Brain microvascular endothelial cell (primary cell): ENCODE measurements at regions not wholly inside any gene's neighbourhood (a gene's known extent, or its start where the extent isn't known, plus 50 kb on each side); places are given as distances from the start of the nearest gene placed in this dataset.

Experiments
- DNase-seq: peaks from one replicate; pipeline ENCODE4 v3.0.0-alpha.2; 2020
- H3K27ac ChIP-seq: fragments of 250-450 bp; sonication (Bioruptor Pico); 2 replicates; pipeline ENCODE4 v1.5.1; 2020; ENCODE audit warnings: mild to moderate bottlenecking, moderate library complexity
- H3K27me3 ChIP-seq: fragments of 250-450 bp; sonication (Bioruptor Pico); replicated peaks from 2 replicates; pipeline ENCODE4 v1.5.1; 2020; ENCODE audit warnings: mild to moderate bottlenecking
- H3K36me3 ChIP-seq: fragments of 250-450 bp; sonication (Bioruptor Pico); replicated peaks from 2 replicates; pipeline ENCODE4 v1.5.1; 2020; ENCODE audit warnings: mild to moderate bottlenecking
- H3K4me3 ChIP-seq: 2 replicates; pipeline ENCODE4 v1.5.1; 2011; ENCODE audit warnings: low read depth, mild to moderate bottlenecking, control low read depth, low read length, moderate library complexity
- in situ Hi-C: cut with HindIII; loops from 2 replicates; pipeline ENCODE4 v1.10.0; 2017; ENCODE audit warnings: low sequenced_read_pairs, low pct_ligation_motif_present
- TF ChIP-seq, protein P1 (sequence below): IDR thresholded peaks from 2 replicates; pipeline ENCODE4 v1.5.1; 2011; ENCODE audit warnings: low read depth, mild to moderate bottlenecking, moderate library complexity, low read length, control low read depth, inconsistent platforms; ENCODE audit errors: missing control alignments

DNA sequence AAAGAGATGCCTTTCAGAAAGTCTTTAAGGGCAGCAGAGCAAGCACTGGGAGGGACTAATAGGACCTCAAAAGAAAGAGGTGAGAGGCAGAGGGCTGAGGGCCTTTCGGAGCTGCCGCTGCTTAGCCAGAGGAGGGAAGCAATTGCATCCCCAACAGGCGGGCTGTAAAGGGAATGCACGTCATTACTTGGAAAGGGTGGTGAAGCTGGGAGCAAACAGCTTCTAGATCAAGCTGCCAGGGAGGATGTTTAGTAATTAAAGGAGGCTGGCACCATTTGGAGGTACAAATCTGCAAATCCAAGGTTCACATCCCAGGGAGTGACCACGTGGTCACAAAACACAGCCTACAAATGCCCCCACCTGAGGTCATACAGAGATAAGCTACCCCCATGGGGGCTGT lies 429.0 kb upstream of the RBFOX1 start:
- H3K4me3 ChIP-seq = no peak overlapping the region
- in situ Hi-C loops = no loop called here
- no peak for DNase-seq
- no peaks in the 10 kb centered on the region for H3K36me3 ChIP-seq
- TF ChIP-seq, protein P1, sequence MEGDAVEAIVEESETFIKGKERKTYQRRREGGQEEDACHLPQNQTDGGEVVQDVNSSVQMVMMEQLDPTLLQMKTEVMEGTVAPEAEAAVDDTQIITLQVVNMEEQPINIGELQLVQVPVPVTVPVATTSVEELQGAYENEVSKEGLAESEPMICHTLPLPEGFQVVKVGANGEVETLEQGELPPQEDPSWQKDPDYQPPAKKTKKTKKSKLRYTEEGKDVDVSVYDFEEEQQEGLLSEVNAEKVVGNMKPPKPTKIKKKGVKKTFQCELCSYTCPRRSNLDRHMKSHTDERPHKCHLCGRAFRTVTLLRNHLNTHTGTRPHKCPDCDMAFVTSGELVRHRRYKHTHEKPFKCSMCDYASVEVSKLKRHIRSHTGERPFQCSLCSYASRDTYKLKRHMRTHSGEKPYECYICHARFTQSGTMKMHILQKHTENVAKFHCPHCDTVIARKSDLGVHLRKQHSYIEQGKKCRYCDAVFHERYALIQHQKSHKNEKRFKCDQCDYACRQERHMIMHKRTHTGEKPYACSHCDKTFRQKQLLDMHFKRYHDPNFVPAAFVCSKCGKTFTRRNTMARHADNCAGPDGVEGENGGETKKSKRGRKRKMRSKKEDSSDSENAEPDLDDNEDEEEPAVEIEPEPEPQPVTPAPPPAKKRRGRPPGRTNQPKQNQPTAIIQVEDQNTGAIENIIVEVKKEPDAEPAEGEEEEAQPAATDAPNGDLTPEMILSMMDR = no peak
- H3K27ac ChIP-seq = no peak overlapping the region
- no peaks in the 10 kb centered on the region for H3K27me3 ChIP-seq

DNA sequence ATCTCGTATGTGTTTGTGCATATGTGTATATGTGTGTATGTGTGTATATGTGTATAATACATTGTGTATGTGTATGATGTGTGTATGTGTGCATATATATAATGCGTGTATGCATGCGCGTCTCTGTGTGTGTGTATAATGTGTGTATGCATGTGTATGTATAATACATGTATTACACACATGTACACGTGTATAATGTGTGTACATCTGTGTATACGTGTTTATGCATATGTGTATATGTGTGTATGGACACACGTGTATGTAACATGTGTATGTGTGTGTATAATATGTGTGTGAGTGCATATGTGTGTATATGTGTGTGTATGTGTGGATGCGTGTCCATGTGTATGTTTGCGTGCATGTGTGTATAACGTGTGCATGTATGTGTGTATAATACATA lies 433.7 kb upstream of the RBFOX1 start:
- TF ChIP-seq, protein P1 = no peak
- no peak for DNase-seq
- no peaks in the 10 kb centered on the region for H3K36me3 ChIP-seq
- H3K27ac ChIP-seq = no peak overlapping the region
- in situ Hi-C loops = no loop called here
- no peak overlapping the region for H3K4me3 ChIP-seq
- H3K27me3 ChIP-seq = no peaks in the 10 kb centered on the region

DNA sequence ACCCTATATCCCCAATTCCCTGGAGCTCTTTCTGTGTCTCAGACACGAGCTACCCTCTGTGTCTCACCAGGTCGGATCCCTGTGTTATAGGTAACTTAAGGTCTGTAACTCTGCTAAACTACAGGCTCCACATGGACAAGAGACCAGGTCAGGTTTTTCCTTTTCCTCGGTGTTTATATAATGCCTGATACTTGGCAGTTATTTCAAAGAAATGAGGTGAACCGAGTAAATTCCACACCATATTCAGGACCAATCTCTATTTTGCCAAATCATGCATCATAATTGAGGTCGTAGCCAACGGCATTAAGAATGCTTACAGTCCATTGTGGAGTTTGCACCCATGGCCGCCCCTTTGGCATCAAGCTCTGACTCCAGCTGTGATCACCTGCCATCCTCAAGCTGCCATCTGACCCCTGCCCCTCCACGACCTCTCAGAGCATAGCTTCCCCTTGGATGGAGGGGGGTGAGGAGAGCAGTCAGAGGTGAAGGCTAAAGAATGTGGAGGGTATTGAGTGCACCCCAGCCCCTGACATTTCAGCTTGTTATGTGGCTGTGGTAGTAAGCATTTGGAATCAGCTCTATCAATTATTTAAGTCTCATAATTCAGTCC lies 434.7 kb upstream of the RBFOX1 start:
- in situ Hi-C loops = no loop called here
- TF ChIP-seq, protein P1 = no peak
- H3K4me3 ChIP-seq = no peak overlapping the region
- no peak for DNase-seq
- no peaks in the 10 kb centered on the region for H3K36me3 ChIP-seq
- no peaks in the 10 kb centered on the region for H3K27me3 ChIP-seq
- H3K27ac ChIP-seq = no peak overlapping the region

DNA sequence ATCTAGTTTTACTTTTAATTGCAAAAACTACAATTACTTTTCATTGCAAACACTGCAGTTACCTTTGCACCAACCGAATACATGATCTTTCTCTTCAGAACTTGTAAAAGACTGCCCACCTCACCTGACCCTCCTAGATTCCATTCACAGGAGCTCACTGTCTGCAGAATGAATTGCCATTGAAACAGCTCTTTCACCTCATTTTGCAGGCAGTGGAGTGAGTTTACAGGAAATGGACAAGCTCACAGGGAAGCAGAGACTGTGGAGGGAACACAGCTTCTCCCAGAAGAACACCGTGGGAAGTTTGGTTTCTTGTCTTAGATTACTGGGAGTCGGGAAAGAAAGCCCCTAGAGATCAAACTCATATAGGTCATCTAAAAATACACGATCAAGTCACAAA lies 439.7 kb upstream of the RBFOX1 start:
- Histone ChIP-seq H3K36me3 (no peaks in the 10 kb centered on the region), H3K27me3 (no peaks in the 10 kb centered on the region), H3K4me3 (no peak overlapping the region), H3K27ac (no peak overlapping the region)
- TF ChIP-seq, protein P1 = no peak
- in situ Hi-C loops = no loop called here
- no peak for DNase-seq

DNA sequence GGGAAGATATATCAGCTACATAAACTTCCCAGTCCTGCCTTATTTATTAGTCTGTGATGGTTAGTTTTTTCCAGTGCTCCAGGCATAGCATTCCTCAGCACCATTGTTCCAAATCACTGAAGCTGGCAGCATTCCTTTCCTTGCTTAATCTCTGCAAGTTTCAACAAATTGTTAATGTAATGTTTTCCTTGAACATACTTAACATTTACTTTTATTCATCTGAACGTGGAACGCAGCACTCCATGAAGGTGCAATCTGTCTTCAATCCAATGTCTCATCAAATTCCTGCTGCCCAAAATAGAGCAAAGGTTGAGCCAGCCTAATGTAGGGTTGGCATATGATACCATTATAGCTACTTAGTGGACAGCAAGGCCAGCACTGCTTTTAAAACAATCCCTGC lies 441.1 kb upstream of the RBFOX1 start:
- no peak overlapping the region for H3K27ac ChIP-seq
- H3K36me3 ChIP-seq = no peaks in the 10 kb centered on the region
- in situ Hi-C loops = no loop called here
- no peak for DNase-seq
- no peaks in the 10 kb centered on the region for H3K27me3 ChIP-seq
- no peak overlapping the region for H3K4me3 ChIP-seq
- TF ChIP-seq, protein P1 = no peak

DNA sequence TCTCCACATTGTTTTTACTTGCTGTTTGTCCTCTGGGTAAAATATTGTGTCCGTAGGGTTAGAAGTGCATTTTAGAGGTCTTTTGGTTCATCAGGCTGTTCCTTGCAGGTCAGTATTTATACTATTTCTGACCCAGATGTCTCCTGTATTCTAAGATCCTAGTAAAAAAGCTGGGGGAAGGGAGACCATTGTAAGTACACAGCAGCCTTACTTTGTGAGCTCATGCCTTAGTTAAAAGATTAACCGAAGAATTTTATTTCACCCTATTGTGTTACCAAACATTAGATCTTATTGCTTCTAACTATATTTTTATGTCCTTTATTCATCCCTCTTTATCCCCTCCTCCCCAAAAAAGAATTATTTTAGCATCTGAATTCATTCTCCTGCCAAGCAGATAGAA lies 444.1 kb upstream of the RBFOX1 start:
- Histone ChIP-seq H3K27ac (no peak overlapping the region), H3K27me3 (no peaks in the 10 kb centered on the region), H3K4me3 (no peak overlapping the region), H3K36me3 (no peaks in the 10 kb centered on the region)
- TF ChIP-seq, protein P1 = no peak
- DNase-seq = no peak
- in situ Hi-C loops = no loop called here
